Ishikawa (cell line): ENCODE measurements at regions not wholly inside any gene's neighbourhood (a gene's known extent, or its start where the extent isn't known, plus 50 kb on each side); places are given as distances from the start of the nearest gene placed in this dataset.

ENCODE experiments used
- CEBPB ChIP-seq: IDR thresholded peaks from 2 replicates; pipeline ENCODE4 v1.6.1; 2012
- CREB1 ChIP-seq: IDR thresholded peaks from 2 replicates; pipeline ENCODE4 v1.6.1; 2012; ENCODE audit warnings: low read depth
- EGR1 ChIP-seq: IDR thresholded peaks from 2 replicates; pipeline ENCODE4 v1.6.1; 2012
- EP300 ChIP-seq: IDR thresholded peaks from 2 replicates; pipeline ENCODE4 v1.6.1; 2012; ENCODE audit warnings: borderline replicate concordance
- FOXM1 ChIP-seq: IDR thresholded peaks from 2 replicates; pipeline ENCODE4 v1.6.1; 2012; ENCODE audit warnings: low read depth, borderline replicate concordance
- RAD21 ChIP-seq: IDR thresholded peaks from 2 replicates; pipeline ENCODE4 v1.6.1; 2012; ENCODE audit warnings: low read depth
- TCF12 ChIP-seq: IDR thresholded peaks from 2 replicates; pipeline ENCODE4 v1.6.1; 2012; ENCODE audit warnings: low read depth
- TEAD4 ChIP-seq: IDR thresholded peaks from 2 replicates; pipeline ENCODE4 v1.6.1; 2012
- YY1 ChIP-seq: IDR thresholded peaks from 2 replicates; pipeline ENCODE4 v1.6.1; 2012; ENCODE audit warnings: low read depth
- TF ChIP-seq, protein P1 (sequence below): IDR thresholded peaks from 2 replicates; pipeline ENCODE4 v1.6.1; 2012; ENCODE audit warnings: low read depth, mild to moderate bottlenecking
- TF ChIP-seq, protein P2 (sequence below): IDR thresholded peaks from 2 replicates; pipeline ENCODE4 v1.6.1; 2012
- TF ChIP-seq, protein P3 (sequence below): IDR thresholded peaks from 2 replicates; pipeline ENCODE4 v1.6.1; 2012

- TF ChIP-seq TEAD4 (no peak), EP300 (no peak), CEBPB (no peak), YY1 (no peak), RAD21 (no peak), FOXM1 (no peak), CREB1 (no peak), TCF12 (no peak), EGR1 (no peak)
- TF ChIP-seq, protein P1, sequence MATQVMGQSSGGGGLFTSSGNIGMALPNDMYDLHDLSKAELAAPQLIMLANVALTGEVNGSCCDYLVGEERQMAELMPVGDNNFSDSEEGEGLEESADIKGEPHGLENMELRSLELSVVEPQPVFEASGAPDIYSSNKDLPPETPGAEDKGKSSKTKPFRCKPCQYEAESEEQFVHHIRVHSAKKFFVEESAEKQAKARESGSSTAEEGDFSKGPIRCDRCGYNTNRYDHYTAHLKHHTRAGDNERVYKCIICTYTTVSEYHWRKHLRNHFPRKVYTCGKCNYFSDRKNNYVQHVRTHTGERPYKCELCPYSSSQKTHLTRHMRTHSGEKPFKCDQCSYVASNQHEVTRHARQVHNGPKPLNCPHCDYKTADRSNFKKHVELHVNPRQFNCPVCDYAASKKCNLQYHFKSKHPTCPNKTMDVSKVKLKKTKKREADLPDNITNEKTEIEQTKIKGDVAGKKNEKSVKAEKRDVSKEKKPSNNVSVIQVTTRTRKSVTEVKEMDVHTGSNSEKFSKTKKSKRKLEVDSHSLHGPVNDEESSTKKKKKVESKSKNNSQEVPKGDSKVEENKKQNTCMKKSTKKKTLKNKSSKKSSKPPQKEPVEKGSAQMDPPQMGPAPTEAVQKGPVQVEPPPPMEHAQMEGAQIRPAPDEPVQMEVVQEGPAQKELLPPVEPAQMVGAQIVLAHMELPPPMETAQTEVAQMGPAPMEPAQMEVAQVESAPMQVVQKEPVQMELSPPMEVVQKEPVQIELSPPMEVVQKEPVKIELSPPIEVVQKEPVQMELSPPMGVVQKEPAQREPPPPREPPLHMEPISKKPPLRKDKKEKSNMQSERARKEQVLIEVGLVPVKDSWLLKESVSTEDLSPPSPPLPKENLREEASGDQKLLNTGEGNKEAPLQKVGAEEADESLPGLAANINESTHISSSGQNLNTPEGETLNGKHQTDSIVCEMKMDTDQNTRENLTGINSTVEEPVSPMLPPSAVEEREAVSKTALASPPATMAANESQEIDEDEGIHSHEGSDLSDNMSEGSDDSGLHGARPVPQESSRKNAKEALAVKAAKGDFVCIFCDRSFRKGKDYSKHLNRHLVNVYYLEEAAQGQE, result no peak
- TF ChIP-seq, protein P2, sequence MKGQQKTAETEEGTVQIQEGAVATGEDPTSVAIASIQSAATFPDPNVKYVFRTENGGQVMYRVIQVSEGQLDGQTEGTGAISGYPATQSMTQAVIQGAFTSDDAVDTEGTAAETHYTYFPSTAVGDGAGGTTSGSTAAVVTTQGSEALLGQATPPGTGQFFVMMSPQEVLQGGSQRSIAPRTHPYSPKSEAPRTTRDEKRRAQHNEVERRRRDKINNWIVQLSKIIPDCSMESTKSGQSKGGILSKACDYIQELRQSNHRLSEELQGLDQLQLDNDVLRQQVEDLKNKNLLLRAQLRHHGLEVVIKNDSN, result no peak
- TF ChIP-seq, protein P3, sequence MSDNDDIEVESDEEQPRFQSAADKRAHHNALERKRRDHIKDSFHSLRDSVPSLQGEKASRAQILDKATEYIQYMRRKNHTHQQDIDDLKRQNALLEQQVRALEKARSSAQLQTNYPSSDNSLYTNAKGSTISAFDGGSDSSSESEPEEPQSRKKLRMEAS, result no peak
Measured at GRCh38 chrX:25124391-25124790, 108.6 kb upstream of the ARX start.
